Astrocyte of the spinal cord (primary cell): ENCODE measurements at regions not wholly inside any gene's neighbourhood (a gene's known extent, or its start where the extent isn't known, plus 50 kb on each side); places are given as distances from the start of the nearest gene placed in this dataset.

ENCODE experiments used
- DNase-seq: peaks from one replicate; pipeline ENCODE4 v3.0.0; 2011; ENCODE audit warnings: low read depth, low spot score
- H3K4me3 ChIP-seq: 2 replicates; pipeline ENCODE4 v1.5.1; 2011; ENCODE audit warnings: low read depth, mild to moderate bottlenecking, low read length, moderate library complexity
- in situ Hi-C: cut with HindIII; loops from 2 replicates; pipeline ENCODE4 v1.10.0; 2017; ENCODE audit warnings: low sequenced_read_pairs
- TF ChIP-seq, protein P1 (sequence below): IDR thresholded peaks from 2 replicates; pipeline ENCODE4 v1.5.1; 2012; ENCODE audit warnings: low read depth, mild to moderate bottlenecking, low read length, inconsistent platforms

DNA sequence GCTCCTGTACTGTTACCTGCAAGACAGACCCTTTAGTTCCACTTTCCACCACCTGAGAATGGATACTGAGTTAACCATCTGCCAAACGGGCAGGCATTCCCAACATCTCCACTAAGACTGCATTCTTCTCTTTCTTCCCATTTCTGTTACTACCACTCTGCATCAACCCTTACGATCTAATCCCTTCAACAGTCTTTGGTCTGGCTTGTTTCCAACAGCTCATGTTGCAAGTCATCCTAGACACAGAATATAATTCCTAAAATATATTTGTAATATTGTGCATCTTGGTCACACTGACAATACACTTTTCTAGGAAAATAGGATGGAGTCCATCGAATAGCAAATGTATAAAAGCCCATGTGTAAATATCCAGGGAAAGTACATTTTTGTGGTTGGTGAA is 166.7 kb downstream of the SIPA1L2 start:
- TF ChIP-seq, protein P1, sequence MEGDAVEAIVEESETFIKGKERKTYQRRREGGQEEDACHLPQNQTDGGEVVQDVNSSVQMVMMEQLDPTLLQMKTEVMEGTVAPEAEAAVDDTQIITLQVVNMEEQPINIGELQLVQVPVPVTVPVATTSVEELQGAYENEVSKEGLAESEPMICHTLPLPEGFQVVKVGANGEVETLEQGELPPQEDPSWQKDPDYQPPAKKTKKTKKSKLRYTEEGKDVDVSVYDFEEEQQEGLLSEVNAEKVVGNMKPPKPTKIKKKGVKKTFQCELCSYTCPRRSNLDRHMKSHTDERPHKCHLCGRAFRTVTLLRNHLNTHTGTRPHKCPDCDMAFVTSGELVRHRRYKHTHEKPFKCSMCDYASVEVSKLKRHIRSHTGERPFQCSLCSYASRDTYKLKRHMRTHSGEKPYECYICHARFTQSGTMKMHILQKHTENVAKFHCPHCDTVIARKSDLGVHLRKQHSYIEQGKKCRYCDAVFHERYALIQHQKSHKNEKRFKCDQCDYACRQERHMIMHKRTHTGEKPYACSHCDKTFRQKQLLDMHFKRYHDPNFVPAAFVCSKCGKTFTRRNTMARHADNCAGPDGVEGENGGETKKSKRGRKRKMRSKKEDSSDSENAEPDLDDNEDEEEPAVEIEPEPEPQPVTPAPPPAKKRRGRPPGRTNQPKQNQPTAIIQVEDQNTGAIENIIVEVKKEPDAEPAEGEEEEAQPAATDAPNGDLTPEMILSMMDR, result no peak
- DNase-seq, result peak; percentile 45
- no peak overlapping the region for H3K4me3 ChIP-seq
- in situ Hi-C loops, result no loop called here

DNA sequence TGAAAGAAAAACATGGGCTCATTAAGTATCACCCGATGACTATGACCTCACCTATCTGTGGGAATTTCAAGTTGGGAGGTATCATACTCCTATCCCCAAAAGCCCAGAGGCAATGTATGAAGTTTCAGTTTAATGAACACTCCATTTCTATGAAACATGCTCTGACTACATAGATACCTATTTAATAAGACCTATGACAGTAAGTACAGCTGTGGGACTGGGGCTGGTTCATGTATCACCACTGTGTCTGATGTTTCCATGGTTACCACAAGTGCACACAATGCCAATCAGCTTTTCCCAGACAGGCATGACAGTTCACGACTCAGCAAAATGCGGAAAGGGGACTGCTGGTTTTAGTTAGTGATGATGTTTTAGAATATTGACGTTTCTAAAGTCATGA is 167.7 kb downstream of the SIPA1L2 start:
- no peak overlapping the region for H3K4me3 ChIP-seq
- in situ Hi-C loops, result no loop called here
- no peak for DNase-seq
- TF ChIP-seq, protein P1, result no peak

DNA sequence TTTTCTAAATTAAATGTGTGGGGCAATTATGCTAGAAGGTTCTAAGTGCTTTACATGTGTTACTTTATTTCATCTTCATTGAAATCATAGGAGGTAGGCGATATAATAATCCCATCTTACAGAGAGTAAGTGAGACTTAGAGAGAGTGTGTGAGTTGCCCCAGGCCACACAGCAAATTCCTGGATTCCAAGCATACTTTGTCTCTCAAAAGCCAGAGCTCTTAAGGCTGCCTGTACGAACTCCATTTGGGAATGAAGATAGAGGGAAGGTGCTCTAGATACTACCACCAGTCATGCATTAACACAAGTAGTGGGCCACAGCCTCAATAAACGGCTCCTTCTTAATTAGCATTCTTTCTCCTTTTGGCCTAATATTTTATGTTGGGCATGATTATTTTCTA is 170.1 kb downstream of the SIPA1L2 start:
- no peak overlapping the region for H3K4me3 ChIP-seq
- TF ChIP-seq, protein P1, result no peak
- DNase-seq, result no peak
- in situ Hi-C loops, result no loop called here

DNA sequence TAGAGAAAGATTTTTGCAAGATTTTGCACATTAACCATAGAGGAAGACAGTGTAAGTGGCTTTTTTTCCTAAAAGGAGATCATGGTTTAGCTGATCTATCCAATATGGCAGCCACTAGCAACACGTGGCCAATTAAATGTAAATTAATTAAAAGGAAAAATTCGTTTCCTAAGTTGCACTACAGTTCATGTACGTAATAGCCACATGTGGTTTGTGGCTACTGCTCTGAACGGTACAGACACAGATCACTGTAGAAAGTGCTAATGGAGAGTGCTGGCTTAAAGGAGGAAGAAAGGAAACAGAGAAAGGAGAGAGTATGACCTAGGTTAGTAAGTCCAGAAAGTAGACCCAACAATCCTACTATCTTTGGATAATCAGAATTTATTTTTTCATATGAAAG is 170.8 kb downstream of the SIPA1L2 start:
- in situ Hi-C loops, result no loop called here
- H3K4me3 ChIP-seq, result no peak overlapping the region
- no peak for DNase-seq
- TF ChIP-seq, protein P1, result no peak

DNA sequence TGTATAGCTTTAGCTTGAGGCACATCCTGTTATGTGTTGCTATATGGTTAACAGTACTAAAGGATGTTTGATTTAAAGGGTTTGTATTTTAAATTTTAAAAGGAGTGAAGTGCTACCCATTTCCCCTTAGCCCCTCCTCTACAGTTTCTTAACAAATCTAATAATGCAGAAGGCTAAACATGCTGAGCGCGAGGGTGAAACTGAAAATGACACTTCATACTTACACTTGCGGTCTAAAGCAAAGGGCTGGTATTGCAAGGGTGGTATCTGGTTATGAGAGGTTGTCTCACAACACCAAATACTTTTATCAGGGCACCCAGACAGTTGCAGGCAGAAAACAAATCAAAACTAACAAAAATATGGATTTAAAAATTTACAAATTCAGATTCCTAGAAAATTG is 172.3 kb downstream of the SIPA1L2 start:
- no peak for DNase-seq
- no peak overlapping the region for H3K4me3 ChIP-seq
- TF ChIP-seq, protein P1, result no peak
- in situ Hi-C loops, result no loop called here

DNA sequence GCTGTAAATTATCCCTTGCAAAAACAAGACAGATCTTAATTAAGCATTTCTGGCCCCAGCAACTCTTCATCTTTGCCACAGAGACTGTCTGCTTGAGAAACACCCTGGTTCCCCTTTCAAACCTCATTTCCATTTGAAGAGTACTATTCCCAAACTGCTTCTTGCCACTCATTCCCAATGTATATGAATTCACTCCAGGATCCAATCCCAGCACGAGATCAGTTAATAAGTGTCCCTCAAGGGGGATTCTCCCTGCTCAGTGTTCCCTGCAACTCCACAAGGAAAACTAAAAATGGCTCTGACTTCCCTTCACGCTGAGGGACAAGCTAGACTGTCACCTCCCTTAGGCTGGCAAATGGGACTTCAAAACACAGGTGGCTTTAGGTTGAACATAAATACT is 173.2 kb downstream of the SIPA1L2 start:
- no peak overlapping the region for H3K4me3 ChIP-seq
- in situ Hi-C loops, result no loop called here
- DNase-seq, result no peak
- TF ChIP-seq, protein P1, result no peak

DNA sequence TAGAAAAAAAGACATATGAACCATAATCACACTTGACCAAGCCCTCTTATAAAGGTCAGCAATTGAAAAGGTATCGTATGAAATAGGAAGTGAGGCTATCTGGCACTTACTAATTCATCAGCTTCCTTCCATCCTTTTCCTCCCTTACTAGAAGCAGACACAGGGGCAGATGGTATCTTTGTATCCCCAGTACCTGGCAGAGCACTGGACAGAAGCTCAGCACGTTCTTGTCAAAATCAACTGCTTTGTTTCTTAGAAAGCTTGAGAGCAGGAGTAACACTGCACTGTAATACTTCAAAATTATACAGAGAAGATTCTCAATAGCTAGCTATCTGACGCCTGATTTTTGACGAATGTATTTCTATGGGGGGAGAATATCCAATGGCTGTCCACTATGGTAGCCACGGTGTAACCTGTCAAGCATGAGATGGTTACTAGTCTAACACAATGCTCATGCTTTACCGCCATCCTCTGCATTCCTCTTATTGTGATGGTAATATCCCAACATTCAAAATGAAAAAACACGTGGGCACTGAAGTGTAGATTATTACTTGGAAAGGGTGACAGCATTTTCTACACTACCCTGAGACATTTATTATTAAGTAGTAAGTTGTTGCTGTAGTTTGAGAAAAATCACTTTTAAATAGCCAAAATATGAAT is 175.6 kb downstream of the SIPA1L2 start:
- no peak overlapping the region for H3K4me3 ChIP-seq
- in situ Hi-C loops, result no loop called here
- TF ChIP-seq, protein P1, result no peak
- no peak for DNase-seq
